Astrocyte of the hippocampus (primary cell): ENCODE measurements at regions not wholly inside any gene's neighbourhood (a gene's known extent, or its start where the extent isn't known, plus 50 kb on each side); places are given as distances from the start of the nearest gene placed in this dataset.

Source experiments
- DNase-seq: peaks from one replicate; pipeline ENCODE4 v3.0.0; 2011; ENCODE audit warnings: low read depth, low spot score

GRCh38 chr17:34527908-34528470 is 51.4 kb upstream of the TMEM132E start:
- no peak for DNase-seq

DNA sequence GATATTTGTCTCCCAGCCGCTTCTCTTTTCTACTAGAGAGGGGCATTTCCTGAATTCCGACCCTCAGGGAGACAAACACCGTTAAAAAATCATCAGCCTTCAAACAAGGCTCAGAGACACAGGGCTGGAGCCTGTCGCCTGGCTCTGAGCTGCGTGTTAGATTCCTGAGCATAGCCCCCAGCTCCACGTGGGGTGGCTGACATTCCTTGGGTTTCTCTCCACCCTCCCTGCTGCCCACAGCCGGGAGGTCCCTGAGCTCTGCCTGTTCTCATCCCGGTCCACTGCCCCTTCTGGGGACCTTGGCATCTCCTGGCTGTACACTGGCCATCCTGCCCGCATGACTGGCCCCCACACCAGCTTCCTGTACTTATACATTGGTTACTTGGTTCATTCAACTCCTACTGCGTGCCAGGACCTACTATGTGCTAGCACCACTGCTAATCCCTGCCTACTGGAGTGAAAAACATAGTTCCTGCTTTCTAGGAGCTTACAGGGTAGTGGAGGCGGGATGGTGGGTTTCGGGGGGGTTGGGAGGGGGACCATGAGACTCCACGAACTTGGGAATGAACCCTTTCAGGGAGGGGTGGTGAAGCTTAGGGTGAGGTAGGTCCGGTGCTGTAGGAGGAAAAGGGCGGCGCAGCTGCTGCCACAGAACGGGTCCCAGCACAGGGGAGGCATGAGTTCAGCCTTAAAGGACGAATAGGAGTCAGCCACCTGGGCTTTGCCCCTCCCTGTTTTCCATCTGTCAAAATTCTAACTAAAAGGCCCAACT is 52.1 kb upstream of the TMEM132E start:
- no peak for DNase-seq

DNA sequence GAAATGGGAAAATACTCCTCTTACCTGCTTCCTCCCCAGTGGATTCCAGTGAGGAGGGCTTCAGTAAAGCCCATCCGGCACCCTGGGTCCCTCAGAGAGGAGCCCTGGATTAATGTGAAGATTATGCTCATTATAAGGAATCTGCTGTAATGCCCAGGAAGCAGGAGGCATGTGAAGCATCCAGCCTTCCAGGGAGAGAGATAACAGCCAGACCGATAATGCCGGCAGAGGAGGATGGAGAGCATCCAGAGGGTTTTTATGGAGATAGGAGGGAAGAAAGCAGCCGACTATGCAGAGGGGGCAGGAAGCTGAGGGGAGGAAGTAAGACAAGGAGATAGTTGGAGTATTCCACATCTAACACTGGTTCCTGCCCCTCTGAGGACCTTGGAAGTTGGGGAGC is 53.7 kb upstream of the TMEM132E start:
- DNase-seq: no peak

DNA sequence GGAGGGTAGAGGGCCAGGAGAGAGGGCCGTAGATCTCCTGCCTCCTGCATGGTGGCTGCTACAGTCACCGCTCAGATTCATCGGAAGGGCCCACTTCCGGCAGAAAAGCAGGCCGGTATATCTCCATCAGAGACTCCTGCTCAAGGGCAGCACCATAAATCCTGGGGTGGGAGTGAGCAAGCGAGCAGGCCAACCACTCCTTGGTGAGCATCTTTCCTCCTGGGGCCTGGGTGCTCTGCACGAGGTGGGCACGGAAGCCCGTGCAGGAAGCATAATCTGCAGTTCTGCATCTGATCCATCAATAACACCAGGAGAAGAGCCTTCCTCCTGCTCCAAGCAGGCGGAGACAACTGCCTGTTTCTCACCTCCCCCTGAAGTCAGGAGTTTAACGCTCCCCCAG is 57.4 kb upstream of the TMEM132E start:
- no peak for DNase-seq

- DNase-seq: no peak
These were observed 60.1 kb upstream of the TMEM132E start for GRCh38 chr17:34519282-34519681.

DNA sequence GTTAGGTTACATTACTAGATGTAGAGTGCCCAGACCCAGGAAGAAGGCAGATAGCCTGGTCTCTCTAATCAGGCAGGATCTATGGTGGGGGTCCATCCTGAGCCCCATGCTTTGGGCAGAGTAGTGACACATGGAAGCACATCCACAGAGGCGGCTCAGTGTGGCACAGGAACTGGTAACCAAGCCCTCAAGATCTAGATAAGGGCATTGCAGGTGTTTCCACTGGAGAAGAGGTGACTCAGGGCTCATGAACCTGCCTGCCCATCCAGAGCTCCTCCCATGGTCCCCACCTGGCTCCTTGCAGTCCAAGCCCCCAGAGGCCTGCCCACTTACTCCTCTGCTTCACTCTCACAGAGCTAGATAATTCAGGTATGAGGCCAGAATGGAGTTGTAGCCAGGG is 62.0 kb upstream of the TMEM132E start:
- no peak for DNase-seq

DNA sequence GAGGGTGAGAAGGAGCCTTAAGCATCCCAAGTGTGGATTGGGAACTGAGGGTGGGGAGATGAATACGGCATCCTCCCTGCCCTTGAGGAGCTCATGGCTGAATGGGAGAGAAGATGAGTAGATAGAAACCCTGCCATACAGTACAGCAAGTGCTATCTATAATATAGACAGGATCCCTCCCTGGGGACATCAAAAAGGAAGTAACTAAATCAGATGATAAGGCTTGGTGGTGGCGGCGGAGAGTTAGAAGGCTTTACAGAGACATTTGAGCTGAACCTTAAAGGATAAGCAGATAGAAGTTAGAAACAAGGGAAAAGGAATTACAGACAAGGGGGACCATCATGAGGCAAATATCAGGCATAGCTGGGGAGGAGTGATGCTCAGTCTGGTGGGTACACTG is 67.5 kb upstream of the TMEM132E start:
- no peak for DNase-seq

- DNase-seq: no peak
These were observed 68.1 kb upstream of the TMEM132E start for GRCh38 chr17:34511265-34511664.

DNA sequence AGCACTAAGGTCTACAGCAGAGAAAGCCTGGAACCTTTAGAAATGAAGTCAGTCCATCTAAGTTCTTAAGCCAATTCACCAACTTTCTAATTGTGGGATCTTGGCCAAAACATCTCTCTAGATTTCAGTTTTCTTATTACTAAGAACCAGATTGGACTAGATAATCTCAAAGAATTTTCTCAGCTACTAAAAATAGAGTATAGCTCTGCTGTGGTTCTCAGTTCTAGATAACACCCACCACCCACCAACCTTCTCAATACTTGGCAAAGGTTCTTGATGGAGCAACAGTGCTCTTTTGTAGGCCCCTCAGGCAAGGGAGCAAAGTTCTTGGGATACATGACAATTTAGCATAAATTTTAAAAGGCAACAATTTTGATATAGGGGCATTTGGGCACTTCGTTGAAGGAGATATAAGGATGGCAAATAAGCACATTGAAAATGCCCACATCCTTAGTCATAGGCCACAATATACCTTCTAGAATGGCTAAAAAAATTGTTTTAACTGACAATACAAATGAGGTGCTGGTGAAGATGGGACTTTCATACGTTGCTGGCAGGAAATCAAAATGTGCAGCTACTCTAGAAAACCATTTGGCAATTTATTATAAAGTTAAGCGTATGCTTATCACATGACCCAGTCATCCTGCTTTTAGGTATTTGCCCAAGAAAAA is 74.4 kb upstream of the TMEM132E start:
- no peak for DNase-seq

GRCh38 chr17:34503528-34504195 is 75.7 kb upstream of the TMEM132E start:
- DNase-seq: no peak

DNA sequence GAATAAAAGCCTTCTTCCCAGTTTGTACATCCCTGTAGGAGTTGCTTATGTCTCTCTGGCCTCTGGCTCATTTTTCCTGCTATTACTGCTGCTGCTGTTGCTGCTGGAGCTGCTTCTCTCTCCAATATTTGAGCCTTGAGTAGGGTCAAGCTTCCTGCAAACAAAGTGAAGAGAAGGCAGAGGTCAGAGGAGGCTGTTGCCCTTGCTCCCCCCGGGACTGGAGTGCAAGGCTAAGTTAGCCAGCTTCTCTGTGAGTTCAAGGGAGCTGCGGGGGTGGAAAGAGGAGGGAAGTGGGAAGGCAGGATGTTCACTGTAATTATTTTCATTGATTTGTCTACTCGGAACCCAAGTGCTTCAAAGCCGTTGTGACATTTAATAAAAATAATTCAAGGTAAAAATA is 77.0 kb upstream of the TMEM132E start:
- no peak for DNase-seq

DNA sequence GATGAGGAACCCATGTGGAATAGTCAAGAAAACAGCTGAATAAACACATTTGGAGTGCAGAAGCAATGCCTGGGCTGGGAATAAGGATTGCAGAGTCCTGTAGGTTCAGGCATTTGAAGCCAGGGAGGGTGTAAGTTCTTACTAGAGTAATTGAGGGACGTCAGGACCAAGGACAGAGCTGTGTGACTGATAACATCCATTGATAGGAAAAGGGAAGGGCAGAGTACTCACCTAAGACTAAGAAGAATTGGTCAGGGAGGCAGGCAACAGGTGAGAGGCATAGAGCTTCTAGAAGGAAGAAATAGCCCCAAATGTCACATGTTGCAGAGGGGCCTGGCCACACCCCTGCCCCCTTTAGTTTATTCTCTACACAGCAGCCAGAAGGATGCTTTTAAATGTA is 79.8 kb upstream of the TMEM132E start:
- DNase-seq: peak; percentile 46

GRCh38 chr17:34493917-34494316 is 85.5 kb upstream of the TMEM132E start:
- no peak for DNase-seq

DNA sequence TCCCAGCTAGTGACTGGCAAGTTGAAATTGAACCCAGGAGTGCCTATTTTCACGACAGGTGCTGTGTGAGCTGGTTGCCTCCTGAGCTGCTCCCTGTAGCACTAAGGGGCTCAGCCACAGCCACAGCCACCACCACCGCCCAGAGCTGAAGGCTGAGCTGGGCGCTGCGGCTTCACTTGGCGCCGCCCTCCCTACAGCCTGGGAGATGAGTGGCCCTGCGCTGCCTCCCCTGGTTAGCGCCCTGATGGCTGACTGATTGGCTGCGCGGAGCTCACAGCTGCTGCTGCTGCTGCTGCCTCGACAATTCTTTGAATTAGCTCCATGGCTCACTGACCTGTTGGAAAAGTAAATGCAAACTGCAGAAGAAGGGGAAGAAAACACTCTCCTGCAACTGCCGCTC is 91.8 kb upstream of the TMEM132E start:
- no peak for DNase-seq

GRCh38 chr17:34486761-34487160 is 92.6 kb upstream of the TMEM132E start:
- no peak for DNase-seq

GRCh38 chr17:34485999-34486398 is 93.4 kb upstream of the TMEM132E start:
- DNase-seq: no peak

- no peak for DNase-seq
These were observed 95.1 kb upstream of the TMEM132E start for GRCh38 chr17:34484193-34484733.

GRCh38 chr17:34482730-34483129 is 96.7 kb upstream of the TMEM132E start:
- DNase-seq: no peak

- DNase-seq: no peak
These were observed 97.6 kb upstream of the TMEM132E start for GRCh38 chr17:34481779-34482178.

GRCh38 chr17:34479371-34479770 is 100.0 kb upstream of the TMEM132E start:
- DNase-seq: no peak

GRCh38 chr17:34478244-34478643 is 101.1 kb upstream of the TMEM132E start:
- DNase-seq: no peak

GRCh38 chr17:34475296-34475695 is 104.1 kb upstream of the TMEM132E start:
- no peak for DNase-seq
